Right lobe of liver (tissue), 4 donors: ENCODE measurements at regions not wholly inside any gene's neighbourhood (a gene's known extent, or its start where the extent isn't known, plus 50 kb on each side); places are given as distances from the start of the nearest gene placed in this dataset.

Source experiments
- POLR2A ChIP-seq: fragments of 450-650 bp; IDR thresholded peaks from one replicate; pipeline ENCODE4 v1.6.1; 2017; ENCODE audit warnings: antibody characterized with exemption, mild to moderate bottlenecking
- TF ChIP-seq, protein P1 (sequence below), 4 donors: fragments of 200-600 bp in 3 of 4; fragments of 450-650 bp in 1 of 4; IDR thresholded peaks; one replicate each; pipeline versions ENCODE4 v1.5.1 to v1.8.0; 2016 to 2022; ENCODE audit warnings: antibody characterized with exemption in 4 of 4, mild to moderate bottlenecking in 2 of 4
- donor health status: DM: no; HTN: no; CAD: no.
- donor health status: DM: no; HTN: no; CAD: no.
- donor health status: DM: no; HTN: yes; CAD: no.

DNA sequence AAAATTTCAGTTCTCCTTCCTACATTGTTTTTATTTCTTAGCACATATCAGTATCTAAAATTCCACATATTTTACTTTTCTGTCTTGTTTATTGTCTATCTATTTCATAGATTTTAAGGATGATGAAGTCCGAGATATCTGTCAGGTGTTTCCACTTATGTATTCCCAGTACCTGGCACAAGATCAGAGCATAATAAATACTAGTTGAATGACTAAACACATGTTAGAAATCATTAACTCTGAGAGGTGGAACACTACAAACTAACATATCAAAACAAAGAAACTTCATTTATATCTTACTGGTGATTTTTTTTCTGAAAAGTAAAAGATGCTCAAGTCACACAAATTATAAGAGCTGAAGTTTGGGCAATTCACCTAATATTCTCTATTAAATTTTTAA, 1208.3 kb downstream of the PCDH9 start:
- TF ChIP-seq, protein P1, sequence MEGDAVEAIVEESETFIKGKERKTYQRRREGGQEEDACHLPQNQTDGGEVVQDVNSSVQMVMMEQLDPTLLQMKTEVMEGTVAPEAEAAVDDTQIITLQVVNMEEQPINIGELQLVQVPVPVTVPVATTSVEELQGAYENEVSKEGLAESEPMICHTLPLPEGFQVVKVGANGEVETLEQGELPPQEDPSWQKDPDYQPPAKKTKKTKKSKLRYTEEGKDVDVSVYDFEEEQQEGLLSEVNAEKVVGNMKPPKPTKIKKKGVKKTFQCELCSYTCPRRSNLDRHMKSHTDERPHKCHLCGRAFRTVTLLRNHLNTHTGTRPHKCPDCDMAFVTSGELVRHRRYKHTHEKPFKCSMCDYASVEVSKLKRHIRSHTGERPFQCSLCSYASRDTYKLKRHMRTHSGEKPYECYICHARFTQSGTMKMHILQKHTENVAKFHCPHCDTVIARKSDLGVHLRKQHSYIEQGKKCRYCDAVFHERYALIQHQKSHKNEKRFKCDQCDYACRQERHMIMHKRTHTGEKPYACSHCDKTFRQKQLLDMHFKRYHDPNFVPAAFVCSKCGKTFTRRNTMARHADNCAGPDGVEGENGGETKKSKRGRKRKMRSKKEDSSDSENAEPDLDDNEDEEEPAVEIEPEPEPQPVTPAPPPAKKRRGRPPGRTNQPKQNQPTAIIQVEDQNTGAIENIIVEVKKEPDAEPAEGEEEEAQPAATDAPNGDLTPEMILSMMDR (IDR thresholded peaks at IDR 0.05), result no peak
- TF ChIP-seq POLR2A, result no peak
